NAMALWA (cell line): ENCODE measurements at regions not wholly inside any gene's neighbourhood (a gene's known extent, or its start where the extent isn't known, plus 50 kb on each side); places are given as distances from the start of the nearest gene placed in this dataset.

Experiments
- DNase-seq: peaks from one replicate; pipeline ENCODE4 v3.0.0-alpha.2; 2015; ENCODE audit warnings: low spot score

GRCh38 chr10:58996866-58997265 is 179.6 kb upstream of the PHYHIPL start:
- no peak for DNase-seq

GRCh38 chr10:58998924-58999713 is 177.3 kb upstream of the PHYHIPL start:
- DNase-seq = no peak

- no peak for DNase-seq
Observed at GRCh38 chr10:59000162-59000825, 176.1 kb upstream of the PHYHIPL start.

GRCh38 chr10:59002011-59002410 is 174.4 kb upstream of the PHYHIPL start:
- DNase-seq = no peak

GRCh38 chr10:59003203-59003602 is 173.2 kb upstream of the PHYHIPL start:
- DNase-seq = no peak

GRCh38 chr10:59004392-59004791 is 172.1 kb upstream of the PHYHIPL start:
- DNase-seq = no peak

- no peak for DNase-seq
Observed at GRCh38 chr10:59006511-59007306, 169.7 kb upstream of the PHYHIPL start.

- DNase-seq = no peak
Observed at GRCh38 chr10:59007307-59008025, 169.0 kb upstream of the PHYHIPL start.

- no peak for DNase-seq
Observed at GRCh38 chr10:59008452-59008851, 168.0 kb upstream of the PHYHIPL start.

GRCh38 chr10:59011972-59012632 is 164.3 kb upstream of the PHYHIPL start:
- no peak for DNase-seq

- no peak for DNase-seq
Observed at GRCh38 chr10:59012839-59013238, 163.6 kb upstream of the PHYHIPL start.

- no peak for DNase-seq
Observed at GRCh38 chr10:59016043-59016442, 160.4 kb upstream of the PHYHIPL start.

- DNase-seq = no peak
Observed at GRCh38 chr10:59018977-59019376, 157.5 kb upstream of the PHYHIPL start.

- no peak for DNase-seq
Observed at GRCh38 chr10:59019603-59020002, 156.8 kb upstream of the PHYHIPL start.

GRCh38 chr10:59020502-59020901 is 155.9 kb upstream of the PHYHIPL start:
- no peak for DNase-seq

- no peak for DNase-seq
Observed at GRCh38 chr10:59025981-59026765, 150.3 kb upstream of the PHYHIPL start.

- no peak for DNase-seq
Observed at GRCh38 chr10:59027975-59028655, 148.3 kb upstream of the PHYHIPL start.

- no peak for DNase-seq
Observed at GRCh38 chr10:59033622-59034021, 142.8 kb upstream of the PHYHIPL start.

- no peak for DNase-seq
Observed at GRCh38 chr10:59036311-59037017, 140.0 kb upstream of the PHYHIPL start.

GRCh38 chr10:59037018-59037389 is 139.4 kb upstream of the PHYHIPL start:
- no peak for DNase-seq
